OCI-LY1 (cell line): ENCODE measurements at regions not wholly inside any gene's neighbourhood (a gene's known extent, or its start where the extent isn't known, plus 50 kb on each side); places are given as distances from the start of the nearest gene placed in this dataset.

Experiments
- H2AFZ ChIP-seq: fragments of 200-600 bp; sonication (generic), shearing (Covaris generic); 2 replicates; pipeline ENCODE4 v1.6.0; 2014; ENCODE audit warnings: antibody characterized with exemption, mild to moderate bottlenecking, low read length
- H3F3A ChIP-seq: fragments of 200-600 bp; sonication (generic), shearing (Covaris generic); 2 replicates; pipeline ENCODE4 v1.6.0; 2014; ENCODE audit warnings: mild to moderate bottlenecking, antibody characterized with exemption, low read length, moderate library complexity; ENCODE audit not compliant: insufficient read depth
- H3K27ac ChIP-seq: fragments of 200-600 bp; sonication (generic); 2 replicates; pipeline ENCODE4 v1.5.1; 2014; ENCODE audit warnings: low read length, mixed run types, mild to moderate bottlenecking, low read depth; ENCODE audit not compliant: poor library complexity, severe bottlenecking
- H3K27me3 ChIP-seq: fragments of 200-600 bp; sonication (generic); 2 replicates; pipeline ENCODE4 v1.6.0; 2014; ENCODE audit warnings: antibody characterized with exemption, mild to moderate bottlenecking, low read length, moderate library complexity; ENCODE audit not compliant: insufficient read depth
- H3K36me3 ChIP-seq: fragments of 200-600 bp; sonication (generic); 2 replicates; pipeline ENCODE4 v1.6.1; 2014; ENCODE audit warnings: mild to moderate bottlenecking, antibody characterized with exemption, low read length, moderate library complexity, mixed read lengths; ENCODE audit not compliant: insufficient read depth
- H3K4me1 ChIP-seq: fragments of 200-600 bp; sonication (generic); 2 replicates; pipeline ENCODE4 v1.5.1; 2014; ENCODE audit warnings: mild to moderate bottlenecking, low read length, moderate library complexity; ENCODE audit not compliant: insufficient read depth, severe bottlenecking
- H3K4me2 ChIP-seq: fragments of 200-600 bp; sonication (generic), shearing (Covaris generic); 2 replicates; pipeline ENCODE4 v1.6.1; 2014; ENCODE audit warnings: low read length
- H3K4me3 ChIP-seq: fragments of 200-600 bp; sonication (generic); 2 replicates; pipeline ENCODE4 v1.5.1; 2014; ENCODE audit warnings: low read length, low read depth, mild to moderate bottlenecking, mixed read lengths; ENCODE audit not compliant: poor library complexity, severe bottlenecking
- H3K79me2 ChIP-seq: fragments of 200-600 bp; shearing (Covaris generic); 2 replicates; pipeline ENCODE4 v1.6.1; 2016; ENCODE audit warnings: mixed run types, low read length, mixed read lengths; ENCODE audit not compliant: insufficient read depth
- H3K9ac ChIP-seq: fragments of 200-600 bp; sonication (generic), shearing (Covaris generic); 2 replicates; pipeline ENCODE4 v1.6.1; 2014; ENCODE audit warnings: mild to moderate bottlenecking, low read length, mixed read lengths
- H3K9me2 ChIP-seq: fragments of 200-600 bp; sonication (generic), shearing (Covaris generic); 2 replicates; pipeline ENCODE4 v1.6.1; 2014; ENCODE audit warnings: low read depth, mild to moderate bottlenecking, low read length, mixed read lengths
- H3K9me3 ChIP-seq: fragments of 200-600 bp; shearing (Covaris generic); 2 replicates; pipeline ENCODE4 v1.6.1; 2014; ENCODE audit warnings: low read length, mixed read lengths
- H4K20me1 ChIP-seq: fragments of 200-600 bp; sonication (generic), shearing (Covaris generic); 2 replicates; pipeline ENCODE4 v1.6.0; 2016; ENCODE audit warnings: mild to moderate bottlenecking, low read length; ENCODE audit not compliant: insufficient read depth
- EZH2 ChIP-seq: fragments of 200-600 bp; sonication (generic), shearing (Covaris generic); IDR thresholded peaks from 2 replicates; pipeline ENCODE4 v1.8.0; 2017; ENCODE audit warnings: borderline replicate concordance, mixed run types, mild to moderate bottlenecking, antibody characterized with exemption, low read length, moderate library complexity, mixed read lengths
- TF ChIP-seq, protein P1 (sequence below): fragments of 200-600 bp; sonication (generic), shearing (Covaris generic); IDR thresholded peaks from 2 replicates; pipeline ENCODE4 v1.5.1; 2017; ENCODE audit warnings: mild to moderate bottlenecking, antibody characterized with exemption, low read length, moderate library complexity, mixed read lengths

DNA sequence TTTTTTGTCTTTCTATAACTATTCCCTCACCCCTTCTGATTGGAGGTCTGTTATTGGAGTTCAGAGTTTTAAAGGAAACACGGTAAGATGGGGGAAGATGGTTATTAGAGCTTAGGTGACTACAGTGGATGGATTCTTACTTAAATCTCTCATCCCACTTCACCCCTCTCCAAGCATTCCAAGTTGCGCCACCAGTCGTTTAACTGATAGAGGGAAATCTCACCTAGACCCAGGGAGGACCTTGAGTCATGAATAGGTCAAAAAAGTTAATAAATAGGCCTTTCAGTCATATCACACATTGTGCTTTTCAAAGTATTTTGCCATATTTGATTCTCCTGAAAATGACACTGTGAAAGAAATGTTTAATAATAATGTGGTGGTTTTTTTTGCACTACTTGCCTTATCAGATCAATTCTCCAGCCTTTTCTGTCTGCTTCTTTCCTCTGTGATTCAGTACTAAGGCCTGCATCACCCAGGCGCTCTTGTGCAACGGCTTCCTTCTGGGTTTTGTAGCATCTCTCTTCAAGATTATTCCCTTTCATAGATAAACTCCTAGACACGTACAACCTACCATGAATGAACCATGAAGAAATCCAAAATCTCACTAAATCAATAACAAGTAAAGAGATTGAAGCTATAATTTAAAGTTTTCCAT is 100.4 kb upstream of the TGFBR2 start:
- no peaks in the 10 kb centered on the region for H3K9me3 ChIP-seq
- no peaks in the 10 kb centered on the region for H3K9me2 ChIP-seq
- H3K27ac ChIP-seq: no peak overlapping the region
- TF ChIP-seq, protein P1, sequence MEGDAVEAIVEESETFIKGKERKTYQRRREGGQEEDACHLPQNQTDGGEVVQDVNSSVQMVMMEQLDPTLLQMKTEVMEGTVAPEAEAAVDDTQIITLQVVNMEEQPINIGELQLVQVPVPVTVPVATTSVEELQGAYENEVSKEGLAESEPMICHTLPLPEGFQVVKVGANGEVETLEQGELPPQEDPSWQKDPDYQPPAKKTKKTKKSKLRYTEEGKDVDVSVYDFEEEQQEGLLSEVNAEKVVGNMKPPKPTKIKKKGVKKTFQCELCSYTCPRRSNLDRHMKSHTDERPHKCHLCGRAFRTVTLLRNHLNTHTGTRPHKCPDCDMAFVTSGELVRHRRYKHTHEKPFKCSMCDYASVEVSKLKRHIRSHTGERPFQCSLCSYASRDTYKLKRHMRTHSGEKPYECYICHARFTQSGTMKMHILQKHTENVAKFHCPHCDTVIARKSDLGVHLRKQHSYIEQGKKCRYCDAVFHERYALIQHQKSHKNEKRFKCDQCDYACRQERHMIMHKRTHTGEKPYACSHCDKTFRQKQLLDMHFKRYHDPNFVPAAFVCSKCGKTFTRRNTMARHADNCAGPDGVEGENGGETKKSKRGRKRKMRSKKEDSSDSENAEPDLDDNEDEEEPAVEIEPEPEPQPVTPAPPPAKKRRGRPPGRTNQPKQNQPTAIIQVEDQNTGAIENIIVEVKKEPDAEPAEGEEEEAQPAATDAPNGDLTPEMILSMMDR: no peak
- TF ChIP-seq EZH2: no peak
- H3K27me3 ChIP-seq: no peaks in the 10 kb centered on the region
- H4K20me1 ChIP-seq: no peaks in the 10 kb centered on the region
- no peak overlapping the region for H3K4me2 ChIP-seq
- no peak overlapping the region for H3K4me3 ChIP-seq
- H3K4me1 ChIP-seq: no peaks in the 10 kb centered on the region
- no peak overlapping the region for H3K9ac ChIP-seq
- H3K79me2 ChIP-seq: no peaks in the 10 kb centered on the region
- H3F3A ChIP-seq: no peaks in the 10 kb centered on the region
- H3K36me3 ChIP-seq: no peaks in the 10 kb centered on the region
- no peak overlapping the region for H2AFZ ChIP-seq

DNA sequence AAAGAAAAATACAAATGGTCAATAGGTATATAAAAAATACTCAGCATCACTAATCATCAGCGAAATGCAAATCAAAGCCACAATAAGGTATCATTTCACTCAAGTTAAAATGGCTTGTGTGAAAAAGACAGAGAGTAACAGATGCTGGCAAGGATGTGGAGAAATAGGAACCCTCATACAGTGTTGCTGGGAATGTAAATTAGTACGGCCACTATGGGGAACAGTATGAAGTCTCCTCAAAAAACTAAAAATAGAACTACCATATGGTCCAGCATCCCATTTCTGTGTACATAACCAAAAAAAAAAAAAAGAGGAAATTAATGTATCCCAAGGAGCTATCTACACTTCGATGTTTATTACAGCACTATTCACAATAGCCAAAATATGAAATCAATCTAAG is 98.1 kb upstream of the TGFBR2 start:
- no peaks in the 10 kb centered on the region for H3K9me3 ChIP-seq
- no peaks in the 10 kb centered on the region for H3F3A ChIP-seq
- no peaks in the 10 kb centered on the region for H3K36me3 ChIP-seq
- H2AFZ ChIP-seq: no peak overlapping the region
- no peak overlapping the region for H3K4me2 ChIP-seq
- no peaks in the 10 kb centered on the region for H3K9me2 ChIP-seq
- H3K4me1 ChIP-seq: no peaks in the 10 kb centered on the region
- no peaks in the 10 kb centered on the region for H4K20me1 ChIP-seq
- no peak overlapping the region for H3K27ac ChIP-seq
- H3K27me3 ChIP-seq: no peaks in the 10 kb centered on the region
- H3K9ac ChIP-seq: no peak overlapping the region
- H3K4me3 ChIP-seq: no peak overlapping the region
- TF ChIP-seq, protein P1: no peak
- TF ChIP-seq EZH2: no peak
- H3K79me2 ChIP-seq: no peaks in the 10 kb centered on the region

DNA sequence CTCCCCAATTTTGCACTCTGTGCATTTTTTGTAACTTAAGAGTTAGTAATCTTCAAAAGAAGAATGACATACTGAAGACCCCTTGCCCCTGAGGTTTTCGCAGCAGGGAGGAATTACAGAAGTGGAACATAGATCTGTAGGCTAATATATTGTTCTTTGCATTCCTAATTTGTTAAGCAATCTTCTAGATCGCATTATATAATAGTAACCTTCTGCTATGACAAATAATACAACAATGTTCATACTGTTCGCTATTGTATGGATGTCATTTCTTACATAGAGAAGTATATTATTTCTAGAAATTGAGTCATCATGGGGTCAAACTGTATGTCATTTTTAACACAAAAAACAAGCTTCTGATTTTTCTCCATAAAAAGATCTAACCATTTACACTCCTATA is 95.8 kb upstream of the TGFBR2 start:
- H3K4me2 ChIP-seq: no peak overlapping the region
- H3K9me2 ChIP-seq: no peaks in the 10 kb centered on the region
- no peak overlapping the region for H3K4me3 ChIP-seq
- TF ChIP-seq EZH2: no peak
- TF ChIP-seq, protein P1: no peak
- H3F3A ChIP-seq: no peaks in the 10 kb centered on the region
- H3K27me3 ChIP-seq: no peaks in the 10 kb centered on the region
- no peak overlapping the region for H2AFZ ChIP-seq
- no peaks in the 10 kb centered on the region for H3K36me3 ChIP-seq
- H3K9ac ChIP-seq: no peak overlapping the region
- H3K4me1 ChIP-seq: no peaks in the 10 kb centered on the region
- no peaks in the 10 kb centered on the region for H3K9me3 ChIP-seq
- H4K20me1 ChIP-seq: no peaks in the 10 kb centered on the region
- H3K79me2 ChIP-seq: no peaks in the 10 kb centered on the region
- H3K27ac ChIP-seq: no peak overlapping the region
